ENCODE measurements at regions not wholly inside any gene's neighbourhood (a gene's known extent, or its start where the extent isn't known, plus 50 kb on each side); places are given as distances from the start of the nearest gene placed in this dataset.

- 48% methylated on average over 5 of the region's 5 CpGs for WGBS (ENCODE audit: insufficient coverage, low coverage, low lambda C conversion rate, missing lambda C conversion rate)
- no peak overlapping the region for H3K4me3 ChIP-seq
Observed at GRCh38 chr5:107216587-107216986, 454.1 kb downstream of the EFNA5 start.

GRCh38 chr5:107215611-107216010, 455.1 kb downstream of the EFNA5 start:
- Histone ChIP-seq H3K36me3 (no peaks in the 10 kb centered on the region), H3K27ac (no peak overlapping the region), H3K4me3 (no peak overlapping the region), H3K27me3 (no peaks in the 10 kb centered on the region), H3K4me1 (no peaks in the 10 kb centered on the region), H3K9me3 (no peaks in the 10 kb centered on the region)
- intact Hi-C loops (cut with DNase I), result no loop called here
- DNase-seq (no peak), ATAC-seq (no peak)
- TF ChIP-seq POLR2A (IDR thresholded peaks at IDR 0.05) (no peak), CTCF (IDR thresholded peaks at IDR 0.05) (no peak)
- 14% methylated on average over 2 of the region's 2 CpGs for WGBS (ENCODE audit: insufficient coverage, low coverage, low lambda C conversion rate, missing lambda C conversion rate)

More at GRCh38 chr5:107216587-107216986, 454.1 kb downstream of the EFNA5 start:
- H3K9me3 ChIP-seq, result no peaks in the 10 kb centered on the region
- H3K36me3 ChIP-seq, result no peaks in the 10 kb centered on the region
- intact Hi-C loops (cut with DNase I), result no loop called here
- H3K27ac ChIP-seq, result no peak overlapping the region
- TF ChIP-seq POLR2A (IDR thresholded peaks at IDR 0.05) (no peak), CTCF (IDR thresholded peaks at IDR 0.05) (no peak)
- no peaks in the 10 kb centered on the region for H3K4me1 ChIP-seq
- H3K27me3 ChIP-seq, result no peaks in the 10 kb centered on the region
- ATAC-seq (no peak), DNase-seq (no peak)

DNA sequence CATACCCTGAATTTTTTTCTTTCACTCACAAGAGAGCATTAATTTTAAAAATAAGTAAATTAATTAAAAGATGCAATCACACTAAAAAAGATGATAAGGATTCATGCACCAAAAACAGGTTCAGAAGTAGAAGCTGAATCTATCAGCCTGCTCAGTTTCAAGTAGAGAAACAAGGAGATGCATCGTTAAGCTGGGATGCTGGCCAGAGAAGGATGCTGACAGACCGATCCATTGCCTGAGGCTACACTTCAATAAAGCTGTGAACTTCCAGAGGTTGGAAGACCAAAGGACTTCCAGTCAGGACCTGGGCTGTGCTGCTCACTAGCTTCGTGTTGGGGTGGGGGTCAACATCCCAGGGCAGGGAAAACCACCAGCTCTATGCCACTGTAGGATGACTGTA, 457.7 kb downstream of the EFNA5 start:
- DNase-seq, result no peak
- Histone ChIP-seq H3K27ac (no peak overlapping the region), H3K36me3 (no peaks in the 10 kb centered on the region), H3K27me3 (no peaks in the 10 kb centered on the region), H3K9me3 (no peaks in the 10 kb centered on the region), H3K4me3 (no peak overlapping the region), H3K4me1 (no peaks in the 10 kb centered on the region)
- intact Hi-C loops (cut with DNase I), result no loop called here
- no peak for TF ChIP-seq CTCF (IDR thresholded peaks at IDR 0.05)
- 35% methylated on average over 3 of the region's 3 CpGs for WGBS (ENCODE audit: insufficient coverage, low coverage, low lambda C conversion rate, missing lambda C conversion rate)
- no peak for ATAC-seq

DNA sequence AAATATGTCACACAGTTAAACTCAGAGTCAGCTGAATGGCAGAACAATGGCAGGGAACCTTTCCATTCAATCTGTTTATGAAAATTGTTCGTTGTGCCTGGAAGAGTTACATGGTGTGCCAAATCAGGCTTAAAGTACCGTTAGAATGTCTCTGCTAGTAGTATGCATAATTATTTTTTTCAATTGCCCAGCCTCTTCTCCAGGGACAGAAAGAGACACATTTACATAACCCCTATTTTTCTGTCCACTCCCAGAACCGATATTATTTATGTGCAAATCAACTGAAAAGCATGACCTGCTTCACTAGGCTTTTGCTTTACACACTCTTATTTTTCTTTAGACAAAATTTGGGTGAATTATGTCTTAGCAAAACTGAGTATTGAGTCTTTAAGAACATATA, 459.1 kb downstream of the EFNA5 start:
- TF ChIP-seq POLR2A (IDR thresholded peaks at IDR 0.05) (no peak), CTCF (IDR thresholded peaks at IDR 0.05) (no peak)
- no peak overlapping the region for H3K27ac ChIP-seq
- H3K4me1 ChIP-seq, result no peaks in the 10 kb centered on the region
- intact Hi-C loops (cut with DNase I), result no loop called here
- no peak overlapping the region for H3K4me3 ChIP-seq
- WGBS (ENCODE audit: insufficient coverage, low coverage, low lambda C conversion rate, missing lambda C conversion rate), result 53% methylated on average over 3 of the region's 3 CpGs
- no peaks in the 10 kb centered on the region for H3K36me3 ChIP-seq
- ATAC-seq (no peak), DNase-seq (no peak)
- H3K9me3 ChIP-seq, result no peaks in the 10 kb centered on the region
- no peaks in the 10 kb centered on the region for H3K27me3 ChIP-seq

GRCh38 chr5:107208867-107209266, 461.9 kb downstream of the EFNA5 start:
- no peak for DNase-seq
- no peaks in the 10 kb centered on the region for H3K36me3 ChIP-seq
- WGBS (ENCODE audit: insufficient coverage, low coverage, low lambda C conversion rate, missing lambda C conversion rate), result 57% methylated on average over 3 of the region's 3 CpGs
- no peaks in the 10 kb centered on the region for H3K27me3 ChIP-seq
- no peak for TF ChIP-seq POLR2A (IDR thresholded peaks at IDR 0.05)
- no peak for TF ChIP-seq CTCF (IDR thresholded peaks at IDR 0.05)
- H3K4me1 ChIP-seq, result no peaks in the 10 kb centered on the region
- no peak overlapping the region for H3K4me3 ChIP-seq
- no peaks in the 10 kb centered on the region for H3K9me3 ChIP-seq
- intact Hi-C loops (cut with DNase I), result no loop called here
- no peak for ATAC-seq
- H3K27ac ChIP-seq, result no peak overlapping the region

Data from right lobe of liver (tissue), 6 donors.